Fibroblast of pulmonary artery (primary cell): ENCODE measurements at regions not wholly inside any gene's neighbourhood (a gene's known extent, or its start where the extent isn't known, plus 50 kb on each side); places are given as distances from the start of the nearest gene placed in this dataset.

Source experiments
- DNase-seq: peaks from one replicate; pipeline ENCODE4 v3.0.0-alpha.2; 2010; ENCODE audit warnings: low read depth
- H3K4me3 ChIP-seq: replicated peaks from 2 replicates; pipeline ENCODE4 v1.5.1; 2011; ENCODE audit warnings: low read depth, mild to moderate bottlenecking, control low read depth, low read length, moderate library complexity
- TF ChIP-seq, protein P1 (sequence below): IDR thresholded peaks from 2 replicates; pipeline ENCODE4 v1.5.1; 2011; ENCODE audit warnings: mild to moderate bottlenecking, control low read depth, low read length, inconsistent platforms; ENCODE audit errors: missing control alignments

DNA sequence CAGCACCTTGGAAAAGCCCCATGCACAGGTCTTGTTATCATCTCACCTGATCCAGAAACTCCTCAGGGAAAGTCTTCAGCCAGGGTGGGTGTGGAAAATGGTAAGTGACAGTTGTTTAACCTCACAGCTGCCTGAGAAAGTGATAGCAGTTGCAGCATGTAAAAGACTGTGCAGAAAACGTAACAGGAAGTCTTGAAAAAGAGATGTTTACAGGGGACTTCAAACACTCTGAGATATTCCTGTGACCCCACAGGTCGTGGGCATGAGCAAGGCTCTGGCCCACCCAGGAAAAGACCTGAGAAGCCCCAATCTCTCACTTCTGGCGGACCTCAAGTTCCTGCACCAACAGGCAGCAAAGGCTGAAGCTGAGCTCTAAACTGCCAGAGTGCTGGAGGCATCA lies 826.9 kb downstream of the UQCRFS1 start:
- no peak for DNase-seq
- TF ChIP-seq, protein P1, sequence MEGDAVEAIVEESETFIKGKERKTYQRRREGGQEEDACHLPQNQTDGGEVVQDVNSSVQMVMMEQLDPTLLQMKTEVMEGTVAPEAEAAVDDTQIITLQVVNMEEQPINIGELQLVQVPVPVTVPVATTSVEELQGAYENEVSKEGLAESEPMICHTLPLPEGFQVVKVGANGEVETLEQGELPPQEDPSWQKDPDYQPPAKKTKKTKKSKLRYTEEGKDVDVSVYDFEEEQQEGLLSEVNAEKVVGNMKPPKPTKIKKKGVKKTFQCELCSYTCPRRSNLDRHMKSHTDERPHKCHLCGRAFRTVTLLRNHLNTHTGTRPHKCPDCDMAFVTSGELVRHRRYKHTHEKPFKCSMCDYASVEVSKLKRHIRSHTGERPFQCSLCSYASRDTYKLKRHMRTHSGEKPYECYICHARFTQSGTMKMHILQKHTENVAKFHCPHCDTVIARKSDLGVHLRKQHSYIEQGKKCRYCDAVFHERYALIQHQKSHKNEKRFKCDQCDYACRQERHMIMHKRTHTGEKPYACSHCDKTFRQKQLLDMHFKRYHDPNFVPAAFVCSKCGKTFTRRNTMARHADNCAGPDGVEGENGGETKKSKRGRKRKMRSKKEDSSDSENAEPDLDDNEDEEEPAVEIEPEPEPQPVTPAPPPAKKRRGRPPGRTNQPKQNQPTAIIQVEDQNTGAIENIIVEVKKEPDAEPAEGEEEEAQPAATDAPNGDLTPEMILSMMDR, result no peak
- H3K4me3 ChIP-seq, result no peak overlapping the region

DNA sequence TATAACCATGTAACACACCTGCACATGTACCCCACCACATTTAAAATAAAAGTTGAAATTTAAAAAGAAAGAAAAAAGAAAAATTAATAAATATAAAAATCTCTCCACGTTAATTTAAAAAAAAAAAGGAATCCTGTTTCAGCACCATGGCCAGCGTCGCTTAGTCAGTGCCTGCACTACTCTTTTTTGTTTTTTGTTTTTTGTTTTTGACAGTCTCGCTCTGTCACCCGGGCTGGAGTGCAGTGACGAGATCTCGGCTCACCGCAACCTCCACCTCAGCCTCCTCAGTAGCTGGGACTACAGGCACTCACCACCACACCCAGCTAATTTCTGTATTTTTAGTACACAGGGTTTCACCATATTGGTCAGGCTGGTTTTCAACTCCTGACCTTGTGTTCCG lies 835.9 kb downstream of the UQCRFS1 start:
- TF ChIP-seq, protein P1, result no peak

DNA sequence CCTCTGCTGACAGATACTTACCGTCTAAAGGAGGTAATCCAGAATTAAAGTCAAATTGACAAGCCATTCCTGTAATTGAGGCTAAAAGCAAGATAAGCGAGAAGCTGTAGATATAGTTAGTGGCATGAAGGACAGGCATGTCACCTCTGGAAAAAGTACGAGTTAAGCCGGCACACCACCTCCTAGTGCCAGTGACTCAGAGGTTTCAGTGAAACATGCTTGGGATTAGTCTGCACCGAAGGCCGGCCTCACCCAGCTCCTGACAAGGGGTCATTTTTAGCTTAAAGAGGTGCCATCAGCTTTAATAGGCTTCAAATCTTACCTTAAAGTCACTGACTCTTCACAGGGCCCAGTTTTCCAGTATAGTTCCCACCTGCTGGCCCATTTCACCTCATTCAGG lies 838.0 kb downstream of the UQCRFS1 start:
- H3K4me3 ChIP-seq, result no peak overlapping the region
- TF ChIP-seq, protein P1, result no peak
- no peak for DNase-seq

More for the DNA sequence above, 835.9 kb downstream of the UQCRFS1 start:
- no peak overlapping the region for H3K4me3 ChIP-seq
- DNase-seq, result peak; percentile 7

DNA sequence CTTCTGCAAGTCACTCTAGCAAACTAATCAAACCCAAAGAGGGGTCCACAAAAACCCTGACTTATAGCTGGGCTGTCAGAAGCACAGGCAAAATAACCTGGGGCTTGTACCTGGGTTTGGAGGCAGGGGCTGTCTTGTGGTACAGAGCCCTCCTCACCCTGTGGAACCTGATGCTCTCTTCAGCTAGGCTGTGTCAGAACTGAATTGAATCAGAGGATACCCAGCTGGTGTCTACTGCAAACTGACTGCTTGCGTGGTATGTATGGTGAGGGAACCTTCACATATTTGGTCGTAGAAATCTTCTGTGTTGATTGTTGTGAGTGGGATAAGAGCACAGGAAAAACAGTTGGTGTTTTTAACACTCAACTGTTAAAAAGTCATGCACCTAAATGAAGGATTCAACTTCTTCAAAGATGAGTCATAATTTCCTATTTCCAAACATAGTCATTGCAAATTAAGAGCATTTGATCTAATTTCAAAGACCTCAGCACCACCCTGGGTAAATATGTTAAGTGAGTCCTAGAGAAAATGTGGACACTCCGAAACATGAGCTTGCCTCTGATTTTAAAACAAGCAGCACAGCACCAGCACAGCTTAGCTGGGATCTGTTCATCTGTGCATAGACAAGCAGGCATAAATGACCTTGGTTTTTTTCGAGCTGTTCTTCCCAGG lies 840.2 kb downstream of the UQCRFS1 start:
- no peak for DNase-seq
- no peak overlapping the region for H3K4me3 ChIP-seq
- TF ChIP-seq, protein P1, result no peak

DNA sequence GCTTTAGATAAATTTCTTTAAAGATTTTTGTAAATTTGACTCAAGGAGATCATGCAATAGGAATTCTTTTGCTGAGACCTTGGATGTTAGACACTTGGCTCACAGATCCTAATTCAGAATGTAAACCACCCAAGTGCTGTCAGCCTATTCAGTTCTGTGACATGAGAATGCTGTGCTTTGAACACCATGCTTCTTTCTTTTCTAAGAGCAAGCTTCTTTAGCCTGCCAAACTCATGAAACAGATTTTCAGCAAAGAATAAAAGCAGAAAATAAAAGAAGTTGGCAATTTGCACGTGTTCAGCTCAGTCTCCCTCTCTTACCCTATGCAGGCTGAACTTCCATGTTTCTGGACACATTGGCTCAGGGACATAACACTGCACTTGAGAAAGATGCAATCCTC lies 845.8 kb downstream of the UQCRFS1 start:
- TF ChIP-seq, protein P1, result no peak
- no peak overlapping the region for H3K4me3 ChIP-seq
- no peak for DNase-seq

DNA sequence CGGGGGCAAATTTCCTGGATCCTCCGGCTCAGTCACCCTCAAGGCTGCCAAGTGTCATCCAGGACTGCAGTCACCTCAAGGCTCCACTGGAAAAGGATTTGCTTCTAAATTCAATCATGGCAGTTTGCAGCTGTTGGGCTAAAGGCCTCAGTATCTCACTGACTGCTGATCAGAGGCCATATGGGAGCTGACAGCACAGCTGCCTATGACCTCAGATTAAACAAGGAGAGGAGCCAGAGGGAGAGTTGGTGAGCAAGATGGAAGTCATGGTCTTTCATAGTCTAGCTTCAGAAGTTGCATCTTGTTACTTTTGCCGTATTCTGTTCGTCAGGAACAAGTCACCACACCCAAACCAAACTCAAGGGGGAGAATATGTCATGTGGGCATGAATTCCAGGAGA lies 849.7 kb downstream of the UQCRFS1 start:
- TF ChIP-seq, protein P1, result no peak
- no peak overlapping the region for H3K4me3 ChIP-seq
- no peak for DNase-seq
